Stimulated activated CD4-positive, alpha-beta T cell treated with anti-CD3 and anti-CD28 coated beads, Interleukin-4, amount 100 ng/mL, for 24 hours (primary cell): ENCODE measurements at regions not wholly inside any gene's neighbourhood (a gene's known extent, or its start where the extent isn't known, plus 50 kb on each side); places are given as distances from the start of the nearest gene placed in this dataset.
"Not testable (repeated sequence)": the region's sequence is repeated elsewhere in the genome, so short reads cannot be mapped to it uniquely, and the experiment has no call there.

Source experiments
- DNase-seq: peaks from one replicate; pipeline ENCODE4 v3.0.0-alpha.2; 2020

- DNase-seq = no peak
Measured at GRCh38 chr19:31825134-31826094, 476.2 kb upstream of the TSHZ3 start.

GRCh38 chr19:31826325-31826724 is 477.1 kb upstream of the TSHZ3 start:
- no peak for DNase-seq

GRCh38 chr19:31831421-31832175 is 482.4 kb upstream of the TSHZ3 start:
- no peak for DNase-seq

GRCh38 chr19:31832176-31832548 is 482.9 kb upstream of the TSHZ3 start:
- no peak for DNase-seq

GRCh38 chr19:31834070-31834469 is 484.8 kb upstream of the TSHZ3 start:
- no peak for DNase-seq

- no peak for DNase-seq
Measured at GRCh38 chr19:31838163-31838815, 489.1 kb upstream of the TSHZ3 start.

GRCh38 chr19:31840371-31840770 is 491.1 kb upstream of the TSHZ3 start:
- no peak for DNase-seq

GRCh38 chr19:31841755-31842154 is 492.5 kb upstream of the TSHZ3 start:
- DNase-seq = no peak

GRCh38 chr19:31863122-31863521 is 482.3 kb upstream of the ZNF507 start:
- no peak for DNase-seq

- DNase-seq = no peak
Measured at GRCh38 chr19:31874313-31874712, 471.1 kb upstream of the ZNF507 start.

GRCh38 chr19:31875591-31875990 is 469.8 kb upstream of the ZNF507 start:
- no peak for DNase-seq

- DNase-seq = no peak
Measured at GRCh38 chr19:31880283-31880682, 465.1 kb upstream of the ZNF507 start.

- no peak for DNase-seq
Measured at GRCh38 chr19:31881988-31882387, 463.4 kb upstream of the ZNF507 start.

- no peak for DNase-seq
Measured at GRCh38 chr19:31882709-31883108, 462.7 kb upstream of the ZNF507 start.

- DNase-seq = no peak
Measured at GRCh38 chr19:31883296-31883990, 462.0 kb upstream of the ZNF507 start.

- DNase-seq = no peak
Measured at GRCh38 chr19:31885280-31885853, 460.0 kb upstream of the ZNF507 start.

- DNase-seq = no peak
Measured at GRCh38 chr19:31890230-31890629, 455.2 kb upstream of the ZNF507 start.

- DNase-seq = no peak
Measured at GRCh38 chr19:31892060-31892459, 453.4 kb upstream of the ZNF507 start.

GRCh38 chr19:31893491-31893890 is 451.9 kb upstream of the ZNF507 start:
- not testable (repeated sequence) for DNase-seq

- no peak for DNase-seq
Measured at GRCh38 chr19:31894451-31894850, 451.0 kb upstream of the ZNF507 start.

- no peak for DNase-seq
Measured at GRCh38 chr19:31897292-31897691, 448.1 kb upstream of the ZNF507 start.

GRCh38 chr19:31900991-31901390 is 444.4 kb upstream of the ZNF507 start:
- no peak for DNase-seq

- DNase-seq = no peak
Measured at GRCh38 chr19:31902821-31903220, 442.6 kb upstream of the ZNF507 start.
